HEK293T (cell line): ENCODE measurements at regions not wholly inside any gene's neighbourhood (a gene's known extent, or its start where the extent isn't known, plus 50 kb on each side); places are given as distances from the start of the nearest gene placed in this dataset.
"Not testable (repeated sequence)": the region's sequence is repeated elsewhere in the genome, so short reads cannot be mapped to it uniquely, and the experiment has no call there.

Experiments
- CTCF ChIA-PET: fragments of 350-600 bp; formaldehyde crosslinking; extraction: SDS; loops from one replicate; lab custom pipeline; 2021; ENCODE audit warnings: antibody characterized with exemption, inconsistent platforms; lab: Yijun Ruan, JAX
- POLR2A ChIA-PET: fragments of 350-600 bp; formaldehyde crosslinking; extraction: SDS; loops from one replicate; lab custom pipeline; 2020; ENCODE audit warnings: antibody characterized with exemption, inconsistent platforms; lab: Yijun Ruan, JAX
- DNase-seq: peaks from one replicate; pipeline ENCODE4 v3.0.0; 2012; ENCODE audit warnings: mixed read lengths; ENCODE audit errors: extremely low spot score
- ARNT ChIP-seq: fragments of 450-650 bp; IDR thresholded peaks from 2 replicates; pipeline ENCODE4 v1.6.1; 2017; ENCODE audit warnings: mild to moderate bottlenecking
- BHLHE40 ChIP-seq: fragments of 450-650 bp; IDR thresholded peaks from 2 replicates; pipeline ENCODE4 v1.6.1; 2016; ENCODE audit warnings: mild to moderate bottlenecking, moderate library complexity, borderline replicate concordance
- CTBP1 ChIP-seq: fragments of 450-650 bp; IDR thresholded peaks from 2 replicates; pipeline ENCODE4 v1.6.1; 2016; ENCODE audit warnings: borderline replicate concordance
- ELF4 ChIP-seq: fragments of 450-650 bp; IDR thresholded peaks from 2 replicates; pipeline ENCODE4 v1.6.1; 2017; ENCODE audit warnings: antibody characterized with exemption
- FOXA1 ChIP-seq: fragments of 450-650 bp; IDR thresholded peaks from 2 replicates; pipeline ENCODE4 v1.6.1; 2016; ENCODE audit warnings: mild to moderate bottlenecking
- FOXK2 ChIP-seq: fragments of 450-650 bp; IDR thresholded peaks from 2 replicates; pipeline ENCODE4 v1.6.1; 2016; ENCODE audit warnings: mild to moderate bottlenecking
- FOXM1 ChIP-seq: fragments of 450-650 bp; IDR thresholded peaks from 2 replicates; pipeline ENCODE4 v1.6.1; 2017; ENCODE audit warnings: mild to moderate bottlenecking, borderline replicate concordance
- HDGF ChIP-seq: fragments of 450-650 bp; IDR thresholded peaks from 2 replicates; pipeline ENCODE4 v1.6.1; 2017; ENCODE audit warnings: antibody characterized with exemption, borderline replicate concordance
- L3MBTL2 ChIP-seq: fragments of 450-650 bp; conservative IDR thresholded peaks from 2 replicates; pipeline ENCODE4 v1.6.1; 2016; ENCODE audit warnings: mild to moderate bottlenecking
- LEF1 ChIP-seq: fragments of 450-650 bp; IDR thresholded peaks from 2 replicates; pipeline ENCODE4 v1.6.1; 2017; ENCODE audit warnings: mild to moderate bottlenecking, borderline replicate concordance
- NFRKB ChIP-seq: fragments of 450-650 bp; IDR thresholded peaks from 2 replicates; pipeline ENCODE4 v1.6.1; 2016; ENCODE audit warnings: mild to moderate bottlenecking, moderate library complexity
- PKNOX1 ChIP-seq: fragments of 450-650 bp; IDR thresholded peaks from 2 replicates; pipeline ENCODE4 v1.6.1; 2016
- SP1 ChIP-seq: fragments of 450-650 bp; IDR thresholded peaks from 2 replicates; pipeline ENCODE4 v1.6.1; 2017
- SUZ12 ChIP-seq: fragments of 450-650 bp; IDR thresholded peaks from 2 replicates; pipeline ENCODE4 v1.6.1; 2016; ENCODE audit warnings: mild to moderate bottlenecking
- TARDBP ChIP-seq: fragments of 450-650 bp; IDR thresholded peaks from 2 replicates; pipeline ENCODE4 v1.6.1; 2016
- ZNF384 ChIP-seq: fragments of 450-650 bp; IDR thresholded peaks from 2 replicates; pipeline ENCODE4 v1.6.1; 2016

GRCh38 chr4:120005527-120005926 lies 61.1 kb downstream of the MAD2L1 start:
- POLR2A ChIA-PET = no interaction called here

GRCh38 chr4:120005076-120005475 lies 61.6 kb downstream of the MAD2L1 start:
- no peak for DNase-seq
- ChIA-PET POLR2A (no interaction called here), CTCF (no interaction called here)
- TF ChIP-seq FOXK2 (no peak), L3MBTL2 (no peak)

More at GRCh38 chr4:120005527-120005926, 61.1 kb downstream of the MAD2L1 start:
- CTCF ChIA-PET = no interaction called here
- TF ChIP-seq PKNOX1 = no peak
- no peak for TF ChIP-seq SUZ12
- TF ChIP-seq FOXK2 = no peak
- no peak for TF ChIP-seq BHLHE40
- TF ChIP-seq ARNT = no peak
- no peak for TF ChIP-seq ZNF384
- no peak for TF ChIP-seq FOXM1
- TF ChIP-seq ELF4 = no peak
- TF ChIP-seq SP1 = no peak
- TF ChIP-seq CTBP1 = no peak
- no peak for TF ChIP-seq NFRKB
- no peak for TF ChIP-seq FOXA1
- TF ChIP-seq LEF1 = no peak
- TF ChIP-seq HDGF = no peak
- TF ChIP-seq L3MBTL2 = no peak
- no peak for TF ChIP-seq TARDBP
- no peak for DNase-seq

- ChIA-PET CTCF (no interaction called here), POLR2A (no interaction called here)
- DNase-seq = no peak
- TF ChIP-seq NFRKB (no peak), CTBP1 (no peak), SP1 (no peak), ZNF384 (no peak), BHLHE40 (no peak), SUZ12 (no peak), HDGF (no peak), LEF1 (no peak), FOXK2 (no peak), PKNOX1 (no peak), FOXA1 (no peak), TARDBP (no peak), ELF4 (no peak), ARNT (no peak)
Observed at GRCh38 chr4:120004054-120004453, 62.6 kb downstream of the MAD2L1 start.

GRCh38 chr4:120003193-120003592 lies 63.5 kb downstream of the MAD2L1 start:
- CTCF ChIA-PET = no interaction called here

GRCh38 chr4:120001850-120002249 lies 64.8 kb downstream of the MAD2L1 start:
- no peak for DNase-seq
- ChIA-PET POLR2A (no interaction called here), CTCF (no interaction called here)
- no peak for TF ChIP-seq SP1

More at GRCh38 chr4:120003193-120003592, 63.5 kb downstream of the MAD2L1 start:
- TF ChIP-seq TARDBP (no peak), NFRKB (no peak), SP1 (no peak), CTBP1 (no peak), PKNOX1 (no peak), FOXM1 (no peak)
- POLR2A ChIA-PET = no interaction called here
- DNase-seq = no peak

- ChIA-PET POLR2A (no interaction called here), CTCF (no interaction called here)
- DNase-seq = no peak
- no peak for TF ChIP-seq LEF1
- TF ChIP-seq CTBP1 = peak; percentile 20; the same call in 1 of the 2 replicates
- TF ChIP-seq PKNOX1 = peak; percentile 30; the same call in 1 of the 2 replicates
Observed at GRCh38 chr4:120000591-120001296, 65.9 kb downstream of the MAD2L1 start.

- DNase-seq, POLR2A ChIA-PET, CTCF ChIA-PET: not testable (repeated sequence)
Observed at GRCh38 chr4:119996024-119996423, 70.6 kb downstream of the MAD2L1 start.
